HEK293 (cell line): ENCODE measurements at regions not wholly inside any gene's neighbourhood (a gene's known extent, or its start where the extent isn't known, plus 50 kb on each side); places are given as distances from the start of the nearest gene placed in this dataset.

ENCODE experiments used
- CTCF ChIA-PET: fragments of 350-600 bp; formaldehyde crosslinking; extraction: SDS; loops from one replicate; lab custom pipeline; 2021; ENCODE audit warnings: antibody characterized with exemption; lab: Yijun Ruan, JAX
- POLR2A ChIA-PET: fragments of 300-600 bp; formaldehyde crosslinking; extraction: SDS; loops from one replicate; lab custom pipeline; 2020; ENCODE audit warnings: antibody characterized with exemption, inconsistent platforms; lab: Yijun Ruan, JAX
- H3K27ac ChIP-seq: fragments of 200-500 bp; sonication (Bioruptor generic); 2 replicates; pipeline ENCODE4 v1.5.1; 2014; ENCODE audit warnings: low read depth, low read length, control low read depth, inconsistent platforms; ENCODE audit errors: extremely low read depth
- H3K36me3 ChIP-seq, 2 experiments: fragments of 200-500 bp in 1 of 2; sonication (Bioruptor generic) in 1 of 2; 1 replicate in 1 of 2; 2 replicates in 1 of 2; pipeline ENCODE4 v1.5.1; 2014 to 2017; ENCODE audit warnings: inconsistent platforms in 2 of 2, low read length in 2 of 2; ENCODE audit not compliant: control insufficient read depth in 2 of 2, insufficient read depth in 1 of 2
- H3K4me1 ChIP-seq: fragments of 200-500 bp; sonication (Bioruptor generic); 2 replicates; pipeline ENCODE4 v1.5.1; 2014; ENCODE audit warnings: mild to moderate bottlenecking, low read length, inconsistent platforms; ENCODE audit not compliant: control insufficient read depth, insufficient read depth
- H3K4me3 ChIP-seq: 2 replicates; pipeline ENCODE4 v1.5.1; 2011; ENCODE audit warnings: low read depth, mild to moderate bottlenecking, control low read depth, low read length, moderate library complexity
- H3K9me3 ChIP-seq: fragments of 200-500 bp; sonication (Bioruptor generic); 2 replicates; pipeline ENCODE4 v1.5.1; 2014; ENCODE audit warnings: low read depth, low read length, inconsistent platforms; ENCODE audit not compliant: control insufficient read depth, insufficient read depth
- FEZF1 ChIP-seq: fragments of 450-650 bp; formaldehyde crosslinking; IDR thresholded peaks from 2 replicates; pipeline ENCODE4 v1.5.1; 2016; ENCODE audit warnings: missing biosample characterization, missing genetic modification characterization
- GLIS1 ChIP-seq: fragments of 450-650 bp; formaldehyde crosslinking; IDR thresholded peaks from 2 replicates; pipeline ENCODE4 v1.5.1; 2016; ENCODE audit warnings: missing biosample characterization, missing genetic modification characterization
- KLF8 ChIP-seq: fragments of 450-650 bp; formaldehyde crosslinking; IDR thresholded peaks from 2 replicates; pipeline ENCODE4 v1.5.1; 2016; ENCODE audit warnings: missing biosample characterization, missing genetic modification characterization
- MYNN ChIP-seq: fragments of 450-650 bp; formaldehyde crosslinking; IDR thresholded peaks from 2 replicates; pipeline ENCODE4 v1.5.1; 2016; ENCODE audit warnings: missing biosample characterization, missing genetic modification characterization, borderline replicate concordance
- MZF1 ChIP-seq: fragments of 450-650 bp; formaldehyde crosslinking; IDR thresholded peaks from 2 replicates; pipeline ENCODE4 v1.5.1; 2017; ENCODE audit warnings: missing biosample characterization, missing genetic modification characterization, borderline replicate concordance
- SETDB1 ChIP-seq: IDR thresholded peaks from one replicate; pipeline ENCODE4 v1.6.1; 2017; ENCODE audit warnings: mild to moderate bottlenecking, low read length, moderate library complexity, mixed read lengths; ENCODE audit not compliant: insufficient read length
- SP7 ChIP-seq: fragments of 450-650 bp; formaldehyde crosslinking; IDR thresholded peaks from 2 replicates; pipeline ENCODE4 v1.5.1; 2016; ENCODE audit warnings: missing biosample characterization, missing genetic modification characterization
- ZBTB1 ChIP-seq: fragments of 450-650 bp; formaldehyde crosslinking; IDR thresholded peaks from 2 replicates; pipeline ENCODE4 v1.5.1; 2016; ENCODE audit warnings: missing biosample characterization, missing genetic modification characterization
- ZNF133 ChIP-seq: fragments of 450-650 bp; formaldehyde crosslinking; IDR thresholded peaks from 2 replicates; pipeline ENCODE4 v1.5.1; 2016; ENCODE audit warnings: missing biosample characterization, missing genetic modification characterization
- ZNF18 ChIP-seq: fragments of 450-650 bp; formaldehyde crosslinking; IDR thresholded peaks from 2 replicates; pipeline ENCODE4 v1.5.1; 2016; ENCODE audit warnings: missing biosample characterization, missing genetic modification characterization
- ZNF2 ChIP-seq: fragments of 450-650 bp; formaldehyde crosslinking; IDR thresholded peaks from 2 replicates; pipeline ENCODE4 v1.5.1; 2016; ENCODE audit warnings: missing biosample characterization, missing genetic modification characterization
- ZNF416 ChIP-seq: fragments of 450-650 bp; formaldehyde crosslinking; IDR thresholded peaks from 2 replicates; pipeline ENCODE4 v1.5.1; 2016; ENCODE audit warnings: missing biosample characterization, missing genetic modification characterization
- ZNF544 ChIP-seq: fragments of 450-650 bp; formaldehyde crosslinking; IDR thresholded peaks from 2 replicates; pipeline ENCODE4 v1.5.0; 2017; ENCODE audit warnings: missing biosample characterization, missing genetic modification characterization
- ZNF624 ChIP-seq: fragments of 450-650 bp; formaldehyde crosslinking; IDR thresholded peaks from 2 replicates; pipeline ENCODE4 v1.5.1; 2017; ENCODE audit warnings: missing biosample characterization, missing genetic modification characterization
- ZNF629 ChIP-seq: fragments of 450-650 bp; formaldehyde crosslinking; IDR thresholded peaks from 2 replicates; pipeline ENCODE4 v1.5.1; 2017; ENCODE audit warnings: missing biosample characterization, missing genetic modification characterization
- ZNF664 ChIP-seq: fragments of 450-650 bp; formaldehyde crosslinking; IDR thresholded peaks from 2 replicates; pipeline ENCODE4 v1.5.1; 2016; ENCODE audit warnings: missing biosample characterization, missing genetic modification characterization
- ZNF776 ChIP-seq: fragments of 450-650 bp; formaldehyde crosslinking; IDR thresholded peaks from 2 replicates; pipeline ENCODE4 v1.5.0; 2017; ENCODE audit warnings: missing biosample characterization, missing genetic modification characterization, borderline replicate concordance
- ZNF785 ChIP-seq: fragments of 450-650 bp; formaldehyde crosslinking; IDR thresholded peaks from 2 replicates; pipeline ENCODE4 v1.5.1; 2016; ENCODE audit warnings: missing biosample characterization, missing genetic modification characterization
- TF ChIP-seq, protein P1 (sequence below): fragments of 450-650 bp; formaldehyde crosslinking; IDR thresholded peaks from 2 replicates; pipeline ENCODE4 v1.5.1; 2016; ENCODE audit warnings: missing biosample characterization, missing genetic modification characterization, low read depth

- ChIA-PET POLR2A (no interaction called here), CTCF (interaction anchor here (0.9 kb wide), 1 partner anchor 95 kb away, joined by 4 read pairs; no protein-coding TSS in a partner anchor)
- Histone ChIP-seq H3K36me3 (no peaks in the 10 kb centered on the region), H3K4me3 (no peak overlapping the region), H3K27ac (no peak overlapping the region), H3K9me3 (no peaks in the 10 kb centered on the region), H3K4me1 (no peaks in the 10 kb centered on the region)
- no peak for TF ChIP-seq ZNF776 (tag by site-specific recombination)
- TF ChIP-seq ZNF18 (tag by site-specific recombination), result no peak
- no peak for TF ChIP-seq ZNF2 (tag by site-specific recombination)
- no peak for TF ChIP-seq MYNN (tag by site-specific recombination)
- no peak for TF ChIP-seq ZNF624
- TF ChIP-seq KLF8 (tag by site-specific recombination), result no peak
- TF ChIP-seq GLIS1 (tag by site-specific recombination), result no peak
Measured at GRCh38 chr12:53838978-53839377, 87.2 kb upstream of the CISTR start.

GRCh38 chr12:53840316-53840715 is 88.5 kb upstream of the CISTR start:
- Histone ChIP-seq H3K4me1 (no peaks in the 10 kb centered on the region), H3K27ac (no peak overlapping the region), H3K9me3 (no peaks in the 10 kb centered on the region), H3K36me3 (no peaks in the 10 kb centered on the region), H3K4me3 (no peak overlapping the region)
- POLR2A ChIA-PET, result no interaction called here
- TF ChIP-seq ZNF664 (tag by site-specific recombination) (no peak), FEZF1 (tag by site-specific recombination) (peak; percentile 42; the same call in 1 of the 2 replicates), ZNF629 (peak; percentile 19; the same call in 1 of the 2 replicates), ZBTB1 (no peak), KLF8 (tag by site-specific recombination) (no peak), ZNF785 (no peak), SP7 (tag by site-specific recombination) (no peak), SETDB1 (no peak), MZF1 (tag by site-specific recombination) (peak; percentile 52; the same call in 1 of the 2 replicates)
- TF ChIP-seq, protein P1, sequence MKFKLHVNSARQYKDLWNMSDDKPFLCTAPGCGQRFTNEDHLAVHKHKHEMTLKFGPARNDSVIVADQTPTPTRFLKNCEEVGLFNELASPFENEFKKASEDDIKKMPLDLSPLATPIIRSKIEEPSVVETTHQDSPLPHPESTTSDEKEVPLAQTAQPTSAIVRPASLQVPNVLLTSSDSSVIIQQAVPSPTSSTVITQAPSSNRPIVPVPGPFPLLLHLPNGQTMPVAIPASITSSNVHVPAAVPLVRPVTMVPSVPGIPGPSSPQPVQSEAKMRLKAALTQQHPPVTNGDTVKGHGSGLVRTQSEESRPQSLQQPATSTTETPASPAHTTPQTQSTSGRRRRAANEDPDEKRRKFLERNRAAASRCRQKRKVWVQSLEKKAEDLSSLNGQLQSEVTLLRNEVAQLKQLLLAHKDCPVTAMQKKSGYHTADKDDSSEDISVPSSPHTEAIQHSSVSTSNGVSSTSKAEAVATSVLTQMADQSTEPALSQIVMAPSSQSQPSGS (tag by site-specific recombination), result peak; percentile 69
- CTCF ChIA-PET, result interaction anchor here (0.6 to 1.5 kb wide), 3 partner anchors 10 to 1864 kb away, joined by 3 read pairs; no protein-coding TSS in a partner anchor

DNA sequence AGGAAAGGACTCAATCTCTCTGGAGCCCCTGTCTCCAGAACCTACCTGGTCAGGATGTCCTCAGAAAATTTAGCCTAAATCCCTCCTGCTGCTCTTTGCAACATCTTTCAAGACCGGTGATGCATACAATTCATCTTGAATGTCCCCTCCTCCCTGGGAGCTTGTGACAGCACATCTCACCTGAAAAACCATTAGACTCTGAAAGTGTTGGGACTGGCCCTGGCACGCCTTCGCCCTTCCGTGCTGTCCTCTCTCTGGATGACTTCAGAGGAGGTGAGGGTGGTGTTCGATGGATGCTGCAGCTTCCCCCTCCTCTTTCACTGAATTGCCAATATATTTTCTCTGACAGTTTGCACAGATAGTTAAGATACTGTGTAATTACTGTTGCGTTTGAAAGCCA is 90.9 kb upstream of the CISTR start:
- POLR2A ChIA-PET, result interaction anchor here (0.5 kb wide), 1 partner anchor 175 kb away, joined by 3 read pairs; no protein-coding TSS in a partner anchor

More for the DNA sequence above, 90.9 kb upstream of the CISTR start:
- TF ChIP-seq ZNF544 (no peak), ZNF416 (tag by site-specific recombination) (no peak), SP7 (tag by site-specific recombination) (peak; percentile 48; the same call in 1 of the 2 replicates), ZNF133 (tag by site-specific recombination) (no peak)
- H3K4me3 ChIP-seq, result no peak overlapping the region
- no peaks in the 10 kb centered on the region for H3K4me1 ChIP-seq
- CTCF ChIA-PET, result interaction anchor here (1.1 kb wide), 1 partner anchor 10 kb away, joined by 3 read pairs; no protein-coding TSS in a partner anchor
- H3K36me3 ChIP-seq, result no peaks in the 10 kb centered on the region
- H3K9me3 ChIP-seq, result no peaks in the 10 kb centered on the region
- no peak overlapping the region for H3K27ac ChIP-seq
